PC-9 (cell line): ENCODE measurements at regions not wholly inside any gene's neighbourhood (a gene's known extent, or its start where the extent isn't known, plus 50 kb on each side); places are given as distances from the start of the nearest gene placed in this dataset.

Source experiments
- BruUV-seq: library from RNA; stranded (reverse); fragments of 400-500 nt; replicated peaks from 2 replicates; lab custom pipeline; 2021; lab: Mats Ljungman, UMichigan
- CTCF ChIA-PET: fragments of 300-600 bp; sonication (Branson Sonifier 250); formaldehyde crosslinking; loops from one replicate; lab custom pipeline; 2022; ENCODE audit warnings: antibody characterized with exemption; lab: Charles Lee
- POLR2A ChIA-PET: fragments of 300-600 bp; sonication (Branson Sonifier 250); formaldehyde crosslinking; loops from one replicate; lab custom pipeline; 2022; ENCODE audit warnings: antibody characterized with exemption; ENCODE audit not compliant: unreplicated experiment; lab: Charles Lee
- DNase-seq, 2 experiments: peaks; one replicate each; pipeline versions ENCODE4 v3.0.0 to v3.0.0-alpha.2; 2015 to 2022; ENCODE audit warnings: mixed read lengths in 1 of 2
- H2AFZ ChIP-seq: fragments of 200-600 bp; sonication (generic); 2 replicates; pipeline ENCODE4 v1.8.1; 2017; ENCODE audit warnings: antibody characterized with exemption
- H3F3A ChIP-seq: fragments of 200-600 bp; sonication (generic); 2 replicates; pipeline ENCODE4 v1.8.1; 2017; ENCODE audit warnings: antibody characterized with exemption, mild to moderate bottlenecking, low read depth; ENCODE audit not compliant: insufficient read depth
- H3K27ac ChIP-seq: fragments of 200-600 bp; sonication (generic); 2 replicates; pipeline ENCODE4 v1.6.1; 2016; ENCODE audit warnings: mixed run types
- H3K27me3 ChIP-seq: fragments of 200-600 bp; sonication (generic); 2 replicates; pipeline ENCODE4 v1.6.1; 2016; ENCODE audit warnings: low read depth, mixed run types; ENCODE audit not compliant: insufficient read depth
- H3K36me3 ChIP-seq: fragments of 200-600 bp; sonication (generic); 2 replicates; pipeline ENCODE4 v1.6.1; 2016; ENCODE audit warnings: low read depth, mixed run types
- H3K4me1 ChIP-seq: fragments of 200-600 bp; sonication (generic); replicated peaks from 2 replicates; pipeline ENCODE4 v1.6.1; 2016; ENCODE audit warnings: mixed run types; ENCODE audit not compliant: insufficient read depth
- H3K4me2 ChIP-seq: fragments of 200-600 bp; sonication (generic); 2 replicates; pipeline ENCODE4 v1.6.1; 2017; ENCODE audit warnings: mixed run types
- H3K4me3 ChIP-seq: fragments of 200-600 bp; sonication (generic); 2 replicates; pipeline ENCODE4 v1.6.1; 2016; ENCODE audit warnings: mixed run types
- H3K79me2 ChIP-seq: fragments of 200-600 bp; sonication (generic); 2 replicates; pipeline ENCODE4 v1.6.1; 2017; ENCODE audit warnings: low read depth, mixed run types
- H3K9me2 ChIP-seq: fragments of 200-600 bp; sonication (generic); 2 replicates; pipeline ENCODE4 v1.8.1; 2017; ENCODE audit warnings: mild to moderate bottlenecking; ENCODE audit not compliant: insufficient read depth
- H3K9me3 ChIP-seq: fragments of 200-600 bp; sonication (generic); 2 replicates; pipeline ENCODE4 v1.8.1; 2016; ENCODE audit warnings: low read depth; ENCODE audit not compliant: insufficient read depth
- H4K20me1 ChIP-seq: fragments of 200-600 bp; sonication (generic); 2 replicates; pipeline ENCODE4 v1.8.1; 2017; ENCODE audit not compliant: insufficient read depth
- EZH2 ChIP-seq: fragments of 200-600 bp; sonication (generic); IDR thresholded peaks from 2 replicates; pipeline ENCODE4 v1.8.0; 2017; ENCODE audit warnings: antibody characterized with exemption, low read depth
- intact Hi-C: fragments of 100-400 bp; cut with micrococcal nuclease; formaldehyde crosslinking; loops from one replicate; pipeline ENCODE4 v1.10.0; 2022; ENCODE audit not compliant: unreplicated experiment
- TF ChIP-seq, protein P1 (sequence below): fragments of 200-600 bp; sonication (generic); conservative IDR thresholded peaks from 2 replicates; pipeline ENCODE4 v1.6.1; 2017; ENCODE audit warnings: mixed run types, antibody characterized with exemption, mild to moderate bottlenecking, moderate library complexity

DNA sequence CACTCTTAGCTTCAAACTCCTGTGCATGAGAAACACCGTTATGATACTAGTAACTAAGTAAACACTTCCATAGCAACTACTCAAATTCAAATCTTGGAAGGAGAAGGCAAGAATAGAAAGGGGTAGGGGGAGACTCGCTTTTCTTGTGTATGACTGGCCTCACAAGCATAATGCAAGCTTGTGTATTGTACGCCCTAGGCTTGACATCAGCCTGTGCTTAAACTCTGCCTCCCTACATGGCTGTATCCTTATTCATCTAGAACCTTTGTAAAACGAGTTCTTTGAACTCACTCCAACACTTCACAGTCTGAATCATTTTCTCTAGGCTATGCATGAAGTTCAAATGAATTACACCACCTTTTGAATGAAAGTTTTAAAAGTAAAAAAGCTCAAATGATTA lies 1071.2 kb upstream of the ADGRL3 start:
- no peak overlapping the region for H3K4me3 ChIP-seq
- H3K27me3 ChIP-seq, result no peaks in the 10 kb centered on the region
- H3K79me2 ChIP-seq, result no peaks in the 10 kb centered on the region
- intact Hi-C loops, result no loop called here
- TF ChIP-seq EZH2, result no peak
- TF ChIP-seq, protein P1, sequence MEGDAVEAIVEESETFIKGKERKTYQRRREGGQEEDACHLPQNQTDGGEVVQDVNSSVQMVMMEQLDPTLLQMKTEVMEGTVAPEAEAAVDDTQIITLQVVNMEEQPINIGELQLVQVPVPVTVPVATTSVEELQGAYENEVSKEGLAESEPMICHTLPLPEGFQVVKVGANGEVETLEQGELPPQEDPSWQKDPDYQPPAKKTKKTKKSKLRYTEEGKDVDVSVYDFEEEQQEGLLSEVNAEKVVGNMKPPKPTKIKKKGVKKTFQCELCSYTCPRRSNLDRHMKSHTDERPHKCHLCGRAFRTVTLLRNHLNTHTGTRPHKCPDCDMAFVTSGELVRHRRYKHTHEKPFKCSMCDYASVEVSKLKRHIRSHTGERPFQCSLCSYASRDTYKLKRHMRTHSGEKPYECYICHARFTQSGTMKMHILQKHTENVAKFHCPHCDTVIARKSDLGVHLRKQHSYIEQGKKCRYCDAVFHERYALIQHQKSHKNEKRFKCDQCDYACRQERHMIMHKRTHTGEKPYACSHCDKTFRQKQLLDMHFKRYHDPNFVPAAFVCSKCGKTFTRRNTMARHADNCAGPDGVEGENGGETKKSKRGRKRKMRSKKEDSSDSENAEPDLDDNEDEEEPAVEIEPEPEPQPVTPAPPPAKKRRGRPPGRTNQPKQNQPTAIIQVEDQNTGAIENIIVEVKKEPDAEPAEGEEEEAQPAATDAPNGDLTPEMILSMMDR, result no peak
- no peak overlapping the region for H3K27ac ChIP-seq
- no peak for DNase-seq
- ChIA-PET POLR2A (no interaction called here), CTCF (no interaction called here)
- H3K9me3 ChIP-seq, result no peaks in the 10 kb centered on the region
- no peak overlapping the region for H2AFZ ChIP-seq
- no TSS peak for BruUV-seq
- no peaks in the 10 kb centered on the region for H4K20me1 ChIP-seq
- no peaks in the 10 kb centered on the region for H3K36me3 ChIP-seq
- H3K4me1 ChIP-seq, result no peaks in the 10 kb centered on the region
- no peaks in the 10 kb centered on the region for H3F3A ChIP-seq
- H3K9me2 ChIP-seq, result no peaks in the 10 kb centered on the region
- no peak overlapping the region for H3K4me2 ChIP-seq

DNA sequence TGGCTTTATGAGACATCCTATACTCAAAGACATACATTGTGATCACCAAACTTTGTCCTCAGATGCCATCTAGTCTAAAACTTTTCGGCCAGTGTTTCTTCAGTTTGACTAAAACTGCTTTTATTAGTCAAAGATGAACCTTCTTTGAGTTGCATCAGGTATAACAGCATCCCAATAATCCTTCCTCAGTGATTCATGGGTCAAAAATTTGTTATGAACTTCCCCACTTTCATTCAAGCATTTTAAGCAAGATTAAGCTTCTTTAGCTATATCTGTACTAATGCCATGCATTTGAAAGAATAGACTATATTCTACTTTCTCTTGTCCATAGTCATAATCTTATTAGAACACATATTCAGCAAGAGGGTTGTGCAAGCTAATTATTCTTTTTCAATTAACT lies 1070.4 kb upstream of the ADGRL3 start:
- intact Hi-C loops, result no loop called here
- no peak overlapping the region for H2AFZ ChIP-seq
- H3K9me3 ChIP-seq, result no peaks in the 10 kb centered on the region
- no peaks in the 10 kb centered on the region for H3K27me3 ChIP-seq
- no peaks in the 10 kb centered on the region for H3F3A ChIP-seq
- H4K20me1 ChIP-seq, result no peaks in the 10 kb centered on the region
- TF ChIP-seq, protein P1, result no peak
- no peak for TF ChIP-seq EZH2
- no peaks in the 10 kb centered on the region for H3K79me2 ChIP-seq
- no peak for DNase-seq
- no peaks in the 10 kb centered on the region for H3K4me1 ChIP-seq
- H3K4me2 ChIP-seq, result no peak overlapping the region
- ChIA-PET POLR2A (no interaction called here), CTCF (no interaction called here)
- no peaks in the 10 kb centered on the region for H3K36me3 ChIP-seq
- no peak overlapping the region for H3K4me3 ChIP-seq
- BruUV-seq, result no TSS peak
- no peak overlapping the region for H3K27ac ChIP-seq
- no peaks in the 10 kb centered on the region for H3K9me2 ChIP-seq

DNA sequence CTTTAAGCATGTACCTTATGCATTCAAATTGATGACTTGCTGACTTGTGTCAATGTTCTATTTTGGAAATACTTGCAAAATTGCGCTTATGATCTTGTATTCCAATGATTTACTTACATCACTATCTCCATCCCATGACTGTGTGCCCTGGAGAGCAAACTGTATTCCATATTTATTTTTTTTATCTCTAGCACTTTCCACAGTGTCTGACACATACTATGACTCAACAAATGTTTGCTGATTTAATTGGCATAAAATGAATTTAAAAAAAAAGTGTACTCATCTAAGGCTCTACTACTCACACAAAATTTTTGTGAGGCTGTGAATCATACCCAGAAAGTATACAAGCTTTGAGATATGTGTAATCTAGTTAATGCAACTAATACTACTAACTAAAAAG lies 1066.8 kb upstream of the ADGRL3 start:
- H3K9me3 ChIP-seq, result no peaks in the 10 kb centered on the region
- H3F3A ChIP-seq, result no peaks in the 10 kb centered on the region
- H3K79me2 ChIP-seq, result no peaks in the 10 kb centered on the region
- no peaks in the 10 kb centered on the region for H3K9me2 ChIP-seq
- H2AFZ ChIP-seq, result no peak overlapping the region
- no TSS peak for BruUV-seq
- intact Hi-C loops, result no loop called here
- H3K27me3 ChIP-seq, result no peaks in the 10 kb centered on the region
- H3K27ac ChIP-seq, result no peak overlapping the region
- POLR2A ChIA-PET, result no interaction called here
- no peak overlapping the region for H3K4me3 ChIP-seq
- H3K36me3 ChIP-seq, result no peaks in the 10 kb centered on the region
- CTCF ChIA-PET, result no interaction called here
- no peak for TF ChIP-seq EZH2
- TF ChIP-seq, protein P1, result no peak
- DNase-seq, result no peak
- no peaks in the 10 kb centered on the region for H4K20me1 ChIP-seq
- H3K4me1 ChIP-seq, result no peaks in the 10 kb centered on the region
- no peak overlapping the region for H3K4me2 ChIP-seq
